ENCODE measurements at regions not wholly inside any gene's neighbourhood (a gene's known extent, or its start where the extent isn't known, plus 50 kb on each side); places are given as distances from the start of the nearest gene placed in this dataset.

DNA sequence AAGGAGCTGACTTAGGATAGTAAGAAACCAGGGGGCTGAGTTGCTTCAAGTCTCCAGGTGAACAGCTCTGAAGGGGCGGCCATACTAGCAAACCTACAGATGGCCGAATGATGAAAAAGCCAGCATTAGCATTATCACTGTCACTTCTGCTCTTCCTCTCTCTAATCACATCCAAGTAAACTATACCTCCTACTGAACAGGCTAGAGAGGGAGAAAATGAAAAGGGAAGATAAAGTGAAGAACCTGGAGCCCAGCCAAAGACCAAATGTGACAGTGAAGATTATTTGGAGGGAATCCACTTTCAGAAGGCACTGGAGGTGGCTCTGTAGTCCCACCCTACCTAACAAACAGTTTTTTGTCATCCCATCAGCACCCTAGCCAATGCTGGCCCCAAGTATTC is 50.4 kb upstream of the PRPS1 start:
- FAIRE-seq (no peak), DNase-seq (no peak)
- Histone ChIP-seq H3K4me3 (ENCODE audit: low read length in 3 of 3) (no peak overlapping the region), H3K4me1 (ENCODE audit: control insufficient read depth in 2 of 3, insufficient read depth in 2 of 3, low read depth in 1 of 3, low read length in 3 of 3) (no peaks in the 10 kb centered on the region), H3K9ac (ENCODE audit: low read length in 3 of 3) (no peak overlapping the region), H3K9me3 (ENCODE audit: control insufficient read depth in 2 of 3, insufficient read depth in 1 of 3, low read length in 3 of 3) (no peaks in the 10 kb centered on the region), H3K27me3 (ENCODE audit: control insufficient read depth, insufficient read depth, low read length) (no peaks in the 10 kb centered on the region), H3K27ac (ENCODE audit: low read depth in 2 of 2, low read length in 2 of 2) (no peak overlapping the region), H3K36me3 (ENCODE audit: control insufficient read depth in 2 of 3, insufficient read depth in 3 of 3, low read length in 3 of 3) (no peaks in the 10 kb centered on the region)
- TF ChIP-seq, protein P1, sequence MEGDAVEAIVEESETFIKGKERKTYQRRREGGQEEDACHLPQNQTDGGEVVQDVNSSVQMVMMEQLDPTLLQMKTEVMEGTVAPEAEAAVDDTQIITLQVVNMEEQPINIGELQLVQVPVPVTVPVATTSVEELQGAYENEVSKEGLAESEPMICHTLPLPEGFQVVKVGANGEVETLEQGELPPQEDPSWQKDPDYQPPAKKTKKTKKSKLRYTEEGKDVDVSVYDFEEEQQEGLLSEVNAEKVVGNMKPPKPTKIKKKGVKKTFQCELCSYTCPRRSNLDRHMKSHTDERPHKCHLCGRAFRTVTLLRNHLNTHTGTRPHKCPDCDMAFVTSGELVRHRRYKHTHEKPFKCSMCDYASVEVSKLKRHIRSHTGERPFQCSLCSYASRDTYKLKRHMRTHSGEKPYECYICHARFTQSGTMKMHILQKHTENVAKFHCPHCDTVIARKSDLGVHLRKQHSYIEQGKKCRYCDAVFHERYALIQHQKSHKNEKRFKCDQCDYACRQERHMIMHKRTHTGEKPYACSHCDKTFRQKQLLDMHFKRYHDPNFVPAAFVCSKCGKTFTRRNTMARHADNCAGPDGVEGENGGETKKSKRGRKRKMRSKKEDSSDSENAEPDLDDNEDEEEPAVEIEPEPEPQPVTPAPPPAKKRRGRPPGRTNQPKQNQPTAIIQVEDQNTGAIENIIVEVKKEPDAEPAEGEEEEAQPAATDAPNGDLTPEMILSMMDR (IDR thresholded peaks at IDR 0.05; ENCODE audit: borderline replicate concordance, extremely low read depth, insufficient read depth), result no peak
- intact Hi-C loops (cut with DNase I), result no loop called here
